ENCODE measurements at regions not wholly inside any gene's neighbourhood (a gene's known extent, or its start where the extent isn't known, plus 50 kb on each side); places are given as distances from the start of the nearest gene placed in this dataset.

DNA sequence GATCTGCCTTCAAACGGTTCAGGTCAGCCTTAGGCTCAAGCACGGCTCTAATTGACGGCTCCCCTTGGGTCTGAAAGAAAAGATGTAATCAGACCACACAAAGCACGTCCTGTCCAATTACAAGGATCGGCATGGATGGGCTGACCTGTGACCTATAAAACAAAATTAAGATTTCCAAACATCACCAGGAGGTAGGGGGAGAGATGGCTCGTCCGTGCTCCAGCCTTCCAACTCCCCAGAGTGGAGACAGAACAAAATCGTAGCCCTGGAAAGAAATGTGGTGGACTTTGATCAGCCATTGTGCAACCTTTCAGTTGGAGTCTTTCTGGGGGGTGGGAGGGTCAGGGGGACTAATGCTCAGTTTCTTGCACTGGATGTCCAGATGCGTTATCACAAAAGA, 226.6 kb upstream of the DIO3 start:
- TF ChIP-seq, protein P1, sequence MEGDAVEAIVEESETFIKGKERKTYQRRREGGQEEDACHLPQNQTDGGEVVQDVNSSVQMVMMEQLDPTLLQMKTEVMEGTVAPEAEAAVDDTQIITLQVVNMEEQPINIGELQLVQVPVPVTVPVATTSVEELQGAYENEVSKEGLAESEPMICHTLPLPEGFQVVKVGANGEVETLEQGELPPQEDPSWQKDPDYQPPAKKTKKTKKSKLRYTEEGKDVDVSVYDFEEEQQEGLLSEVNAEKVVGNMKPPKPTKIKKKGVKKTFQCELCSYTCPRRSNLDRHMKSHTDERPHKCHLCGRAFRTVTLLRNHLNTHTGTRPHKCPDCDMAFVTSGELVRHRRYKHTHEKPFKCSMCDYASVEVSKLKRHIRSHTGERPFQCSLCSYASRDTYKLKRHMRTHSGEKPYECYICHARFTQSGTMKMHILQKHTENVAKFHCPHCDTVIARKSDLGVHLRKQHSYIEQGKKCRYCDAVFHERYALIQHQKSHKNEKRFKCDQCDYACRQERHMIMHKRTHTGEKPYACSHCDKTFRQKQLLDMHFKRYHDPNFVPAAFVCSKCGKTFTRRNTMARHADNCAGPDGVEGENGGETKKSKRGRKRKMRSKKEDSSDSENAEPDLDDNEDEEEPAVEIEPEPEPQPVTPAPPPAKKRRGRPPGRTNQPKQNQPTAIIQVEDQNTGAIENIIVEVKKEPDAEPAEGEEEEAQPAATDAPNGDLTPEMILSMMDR (IDR thresholded peaks at IDR 0.05), result no peak
- TF ChIP-seq POLR2A (IDR thresholded peaks at IDR 0.05) (no peak), POLR2AphosphoS5 (IDR thresholded peaks at IDR 0.05; ENCODE audit: insufficient read depth in 1 of 2, low read depth in 1 of 2) (no peak)

Data from vagina (tissue), 2 donors.